ENCODE measurements at regions not wholly inside any gene's neighbourhood (a gene's known extent, or its start where the extent isn't known, plus 50 kb on each side); places are given as distances from the start of the nearest gene placed in this dataset.

GRCh38 chr11:134882671-134883297 is 470.7 kb upstream of the B3GAT1 start:
- no peak for TF ChIP-seq CTCF (IDR thresholded peaks at IDR 0.05; ENCODE audit: low read depth, low read length)
- no peak overlapping the region for H3K4me3 ChIP-seq (ENCODE audit: low read depth, low read length)

GRCh38 chr11:134882141-134882540 is 470.1 kb upstream of the B3GAT1 start:
- TF ChIP-seq CTCF (IDR thresholded peaks at IDR 0.05; ENCODE audit: low read depth, low read length), result no peak
- H3K4me3 ChIP-seq (ENCODE audit: low read depth, low read length), result no peak overlapping the region

- no peak overlapping the region for H3K4me3 ChIP-seq (ENCODE audit: low read depth, low read length)
- TF ChIP-seq CTCF (IDR thresholded peaks at IDR 0.05; ENCODE audit: low read depth, low read length), result no peak
These were observed 468.7 kb upstream of the B3GAT1 start for GRCh38 chr11:134880788-134881187.

GRCh38 chr11:134879931-134880330 is 467.9 kb upstream of the B3GAT1 start:
- H3K4me3 ChIP-seq (ENCODE audit: low read depth, low read length), result no peak overlapping the region
- no peak for TF ChIP-seq CTCF (IDR thresholded peaks at IDR 0.05; ENCODE audit: low read depth, low read length)

- TF ChIP-seq CTCF (IDR thresholded peaks at IDR 0.05; ENCODE audit: low read depth, low read length), result no peak
- H3K4me3 ChIP-seq (ENCODE audit: low read depth, low read length), result no peak overlapping the region
These were observed 467.3 kb upstream of the B3GAT1 start for GRCh38 chr11:134879341-134879740.

GRCh38 chr11:134878785-134879184 is 466.7 kb upstream of the B3GAT1 start:
- no peak for TF ChIP-seq CTCF (IDR thresholded peaks at IDR 0.05; ENCODE audit: low read depth, low read length)
- no peak overlapping the region for H3K4me3 ChIP-seq (ENCODE audit: low read depth, low read length)

GRCh38 chr11:134876226-134876625 is 464.2 kb upstream of the B3GAT1 start:
- TF ChIP-seq CTCF (IDR thresholded peaks at IDR 0.05; ENCODE audit: low read depth, low read length), result no peak
- no peak overlapping the region for H3K4me3 ChIP-seq (ENCODE audit: low read depth, low read length)
